Activated naive CD8-positive, alpha-beta T cell treated with anti-CD3 and anti-CD28 coated beads, Interleukin-2, amount 50 U/mL, for 16 hours (primary cell): ENCODE measurements at regions not wholly inside any gene's neighbourhood (a gene's known extent, or its start where the extent isn't known, plus 50 kb on each side); places are given as distances from the start of the nearest gene placed in this dataset.
"Not testable (repeated sequence)": the region's sequence is repeated elsewhere in the genome, so short reads cannot be mapped to it uniquely, and the experiment has no call there.

Experiments
- DNase-seq: peaks from one replicate; pipeline ENCODE4 v3.0.0-alpha.2; 2020; ENCODE audit warnings: low read depth, low spot score

GRCh38 chr5:174482607-174483024, 241.8 kb upstream of the MSX2 start:
- DNase-seq: no peak

GRCh38 chr5:174483411-174483810, 241.0 kb upstream of the MSX2 start:
- no peak for DNase-seq

GRCh38 chr5:174489215-174489614, 235.2 kb upstream of the MSX2 start:
- DNase-seq: no peak

- no peak for DNase-seq
Observed at GRCh38 chr5:174489920-174490597, 234.3 kb upstream of the MSX2 start.

GRCh38 chr5:174490728-174491127, 233.7 kb upstream of the MSX2 start:
- no peak for DNase-seq

GRCh38 chr5:174491265-174491664, 233.1 kb upstream of the MSX2 start:
- DNase-seq: no peak

- DNase-seq: no peak
Observed at GRCh38 chr5:174491761-174492350, 232.5 kb upstream of the MSX2 start.

GRCh38 chr5:174493530-174493929, 230.9 kb upstream of the MSX2 start:
- DNase-seq: no peak

- DNase-seq: not testable (repeated sequence)
Observed at GRCh38 chr5:174497939-174498338, 226.4 kb upstream of the MSX2 start.

GRCh38 chr5:174498575-174498974, 225.8 kb upstream of the MSX2 start:
- DNase-seq: not testable (repeated sequence)

- DNase-seq: no peak
Observed at GRCh38 chr5:174500636-174501035, 223.7 kb upstream of the MSX2 start.

- no peak for DNase-seq
Observed at GRCh38 chr5:174501461-174502069, 222.8 kb upstream of the MSX2 start.

GRCh38 chr5:174503086-174503460, 221.3 kb upstream of the MSX2 start:
- DNase-seq: no peak

- no peak for DNase-seq
Observed at GRCh38 chr5:174503461-174504265, 220.7 kb upstream of the MSX2 start.

GRCh38 chr5:174504266-174504726, 220.1 kb upstream of the MSX2 start:
- DNase-seq: no peak

GRCh38 chr5:174505621-174506020, 218.8 kb upstream of the MSX2 start:
- DNase-seq: no peak

GRCh38 chr5:174510782-174511453, 213.5 kb upstream of the MSX2 start:
- not testable (repeated sequence) for DNase-seq

GRCh38 chr5:174511714-174512253, 212.6 kb upstream of the MSX2 start:
- DNase-seq: no peak

- DNase-seq: no peak
Observed at GRCh38 chr5:174514325-174514724, 210.1 kb upstream of the MSX2 start.

GRCh38 chr5:174514983-174515394, 209.4 kb upstream of the MSX2 start:
- DNase-seq: no peak

- DNase-seq: no peak
Observed at GRCh38 chr5:174516741-174517140, 207.6 kb upstream of the MSX2 start.
